ENCODE measurements at regions not wholly inside any gene's neighbourhood (a gene's known extent, or its start where the extent isn't known, plus 50 kb on each side); places are given as distances from the start of the nearest gene placed in this dataset.

- TF ChIP-seq CTCF (IDR thresholded peaks at IDR 0.05) (no peak), POLR2A (IDR thresholded peaks at IDR 0.05) (no peak)
Observed at GRCh38 chr1:194289569-194290266, 1103.3 kb upstream of the B3GALT2 start.

All from thyroid gland (tissue), 4 donors.